Activated CD4-positive, alpha-beta T cell treated with anti-CD3 and anti-CD28 coated beads, Interleukin-2, Interleukin-6, amounts not matched to agents 100 ng/mL and 50 ng/mL, durations not matched to agents 16 hours and 8 hours (primary cell): ENCODE measurements at regions not wholly inside any gene's neighbourhood (a gene's known extent, or its start where the extent isn't known, plus 50 kb on each side); places are given as distances from the start of the nearest gene placed in this dataset.
"Not testable (repeated sequence)": the region's sequence is repeated elsewhere in the genome, so short reads cannot be mapped to it uniquely, and the experiment has no call there.

Source experiments
- DNase-seq: peaks from one replicate; pipeline ENCODE4 v3.0.0-alpha.2; 2020

DNA sequence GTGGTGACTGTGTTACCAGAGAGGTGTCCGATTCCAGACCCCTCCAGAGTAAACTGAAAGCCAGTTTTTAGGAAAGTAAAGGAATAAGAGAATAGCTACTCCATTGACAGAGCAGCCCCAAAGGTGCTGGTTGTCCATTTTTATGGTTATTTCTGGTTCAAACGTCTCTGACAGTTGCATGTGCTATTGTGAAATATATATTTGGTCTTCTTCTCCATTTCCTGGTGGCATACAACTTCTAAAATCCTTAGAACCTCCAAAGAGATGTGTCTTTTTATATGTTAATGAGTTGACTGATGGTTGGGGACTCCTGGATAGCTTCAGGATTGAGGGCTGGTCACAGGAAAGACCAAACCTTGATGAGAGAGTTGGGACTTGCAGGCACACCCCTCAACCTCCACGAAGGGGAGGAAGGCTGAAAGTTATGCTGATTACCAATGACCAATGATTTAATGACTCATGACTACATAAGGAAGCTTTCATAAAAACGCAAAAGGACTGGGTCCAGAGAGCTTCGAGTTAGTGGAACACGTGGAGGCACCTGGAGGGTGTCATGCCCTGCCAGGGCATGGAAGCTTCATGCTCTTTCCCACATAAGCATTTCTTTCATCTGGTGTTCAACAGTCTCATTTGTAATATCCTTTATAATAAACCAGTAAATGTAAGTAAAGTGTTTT lies 100.7 kb downstream of the SLC16A1 start:
- no peak for DNase-seq

DNA sequence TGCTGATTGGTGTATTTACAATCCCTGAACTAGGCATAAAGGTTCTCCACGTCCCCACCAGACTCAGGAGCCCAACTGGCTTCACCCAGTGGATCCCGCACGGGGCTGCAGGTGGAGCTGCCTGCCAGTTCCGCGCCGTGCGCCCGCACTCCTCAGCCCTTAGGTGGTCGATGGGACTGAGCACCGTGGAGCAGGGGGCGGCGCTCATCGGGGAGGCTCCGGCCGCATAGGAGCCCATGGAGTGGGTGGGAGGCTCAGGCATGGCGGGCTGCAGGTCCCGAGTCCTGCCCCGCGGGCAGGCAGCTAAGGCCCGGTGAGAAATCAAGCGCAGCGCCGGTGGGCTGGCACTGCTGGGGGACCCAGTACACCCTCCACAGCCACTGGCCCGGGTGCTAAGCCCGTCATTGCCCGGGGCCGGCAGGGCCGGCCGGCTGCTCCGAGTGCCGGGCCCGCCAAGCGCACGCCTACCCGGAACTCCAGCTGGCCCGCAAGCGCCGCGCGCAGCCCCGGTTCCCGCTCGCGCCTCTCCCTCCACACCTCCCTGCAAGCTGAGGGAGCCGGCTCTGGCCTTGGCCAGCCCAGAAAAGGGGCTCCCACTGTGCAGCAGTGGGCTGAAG lies 101.5 kb downstream of the SLC16A1 start:
- not testable (repeated sequence) for DNase-seq

DNA sequence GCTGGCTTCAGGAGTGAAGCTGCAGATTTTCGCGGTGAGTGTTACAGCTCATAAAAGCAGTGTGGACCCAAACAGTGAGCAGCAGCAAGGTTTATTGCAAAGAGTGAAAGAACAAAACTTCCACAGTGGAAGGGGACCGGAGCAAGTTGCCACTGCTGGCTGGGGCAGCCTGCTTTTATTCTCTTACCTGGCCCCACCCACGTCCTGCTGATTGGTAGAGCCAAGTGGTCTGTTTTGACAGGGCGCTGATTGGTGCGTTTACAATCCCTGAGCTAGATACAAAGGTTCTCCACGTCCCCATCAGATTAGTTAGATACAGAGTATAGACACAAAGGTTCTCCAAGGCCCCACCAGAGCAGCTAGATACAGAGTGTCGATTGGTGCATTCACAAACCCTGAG lies 102.1 kb downstream of the SLC16A1 start:
- not testable (repeated sequence) for DNase-seq

DNA sequence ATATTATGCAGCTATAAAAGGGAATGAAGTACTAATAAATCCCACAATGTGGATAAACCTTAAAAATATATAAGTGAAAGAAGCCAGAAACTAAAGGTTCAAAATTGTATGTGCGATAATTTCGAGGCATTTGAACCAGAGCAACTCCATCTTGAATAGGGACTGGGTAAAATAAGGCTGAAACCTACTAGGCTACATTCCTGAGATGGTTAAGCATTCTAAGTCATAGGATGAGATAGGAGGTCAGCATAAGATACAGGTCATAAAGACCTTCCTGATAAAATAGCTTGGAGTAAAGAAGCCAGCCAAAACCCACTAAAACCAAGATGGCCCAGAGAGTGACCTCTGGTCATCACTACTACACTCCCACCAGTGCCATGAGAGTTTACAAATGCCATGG lies 103.1 kb downstream of the SLC16A1 start:
- DNase-seq, result no peak

GRCh38 chr1:112852276-112852675 lies 103.7 kb downstream of the SLC16A1 start:
- no peak for DNase-seq

DNA sequence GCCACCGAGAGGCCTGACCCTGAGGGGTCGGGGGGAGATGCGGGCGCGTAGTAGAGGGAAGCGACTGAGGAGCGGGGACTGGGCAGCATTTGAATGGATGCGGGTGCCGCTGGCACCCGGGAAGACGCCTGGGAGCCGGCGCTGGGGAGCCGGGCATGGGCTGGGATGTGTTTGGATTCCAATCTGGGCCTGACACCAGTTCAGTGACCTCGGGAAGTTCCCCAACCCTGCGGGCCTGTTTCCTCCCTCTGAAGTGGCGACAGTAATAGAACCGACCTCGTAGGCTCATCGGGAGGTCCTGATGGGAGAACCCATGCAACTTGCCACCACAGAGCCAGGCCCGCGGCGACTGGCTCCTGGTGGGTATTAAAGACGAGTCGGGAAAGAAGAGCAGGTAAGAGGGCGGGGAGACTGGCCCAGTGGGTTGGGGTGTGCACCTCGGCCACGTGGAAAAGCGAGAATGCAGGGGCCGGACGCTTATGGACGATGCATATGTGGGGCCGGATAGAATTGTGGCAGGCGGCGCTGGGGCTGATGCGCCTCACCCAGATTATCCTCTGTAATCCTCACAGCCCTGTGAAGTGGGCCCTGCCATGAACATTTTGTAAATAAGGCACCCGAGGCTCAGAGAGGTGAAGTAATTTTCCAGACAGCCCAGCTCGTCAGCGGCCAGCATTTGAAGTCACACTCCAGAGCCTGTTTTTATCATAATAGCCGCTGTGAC lies 105.8 kb downstream of the SLC16A1 start:
- no peak for DNase-seq

- no peak for DNase-seq
Measured at GRCh38 chr1:112849425-112850033, 106.5 kb downstream of the SLC16A1 start.

GRCh38 chr1:112841825-112842224 lies 114.2 kb downstream of the SLC16A1 start:
- no peak for DNase-seq

DNA sequence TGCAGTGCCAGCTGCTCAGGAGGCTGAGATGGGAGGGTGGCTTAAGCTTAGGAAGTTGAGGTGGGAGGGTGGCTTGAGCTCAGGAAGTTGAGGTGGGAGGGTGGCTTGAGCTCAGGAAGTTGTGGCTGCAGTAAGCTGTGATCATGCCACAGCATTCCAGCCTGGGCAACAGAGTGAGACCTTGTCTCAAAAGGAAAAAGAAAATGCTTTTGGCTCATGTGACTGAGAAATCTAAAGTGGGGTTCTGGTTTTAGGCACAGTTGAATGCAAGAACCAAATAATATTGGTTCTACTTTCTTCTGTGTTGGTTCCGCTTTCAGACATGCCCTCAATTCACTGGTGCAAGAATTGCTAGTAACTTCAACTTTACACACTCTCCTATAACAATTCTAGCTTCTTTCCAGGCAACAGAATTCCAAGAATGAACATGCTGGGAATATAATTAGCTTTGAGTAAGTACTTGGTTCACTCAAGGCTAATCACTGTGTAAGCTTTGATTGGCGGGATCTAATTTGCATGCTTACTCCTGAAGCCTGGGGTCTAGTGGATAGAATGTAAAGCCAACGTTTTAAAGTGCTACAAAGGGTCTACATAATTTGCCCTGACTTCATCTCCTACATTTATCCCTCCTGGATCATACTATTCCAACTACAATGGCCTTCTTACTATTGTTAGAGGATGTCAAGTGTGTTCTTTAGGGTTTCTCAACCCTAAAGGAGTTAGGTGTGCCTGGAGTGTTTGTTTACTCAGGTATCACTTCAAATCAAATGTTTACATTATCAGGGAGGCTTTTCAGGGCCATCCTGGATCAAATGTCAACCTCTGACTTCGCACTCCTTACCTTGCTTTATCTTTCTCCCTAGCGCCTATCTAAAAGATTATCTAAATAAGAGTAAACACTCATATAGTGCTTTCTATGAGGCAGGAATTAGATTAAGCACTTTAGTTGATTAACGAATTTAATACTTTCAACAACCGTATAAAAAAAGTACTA lies 115.1 kb downstream of the SLC16A1 start:
- peak; percentile 66 for DNase-seq

DNA sequence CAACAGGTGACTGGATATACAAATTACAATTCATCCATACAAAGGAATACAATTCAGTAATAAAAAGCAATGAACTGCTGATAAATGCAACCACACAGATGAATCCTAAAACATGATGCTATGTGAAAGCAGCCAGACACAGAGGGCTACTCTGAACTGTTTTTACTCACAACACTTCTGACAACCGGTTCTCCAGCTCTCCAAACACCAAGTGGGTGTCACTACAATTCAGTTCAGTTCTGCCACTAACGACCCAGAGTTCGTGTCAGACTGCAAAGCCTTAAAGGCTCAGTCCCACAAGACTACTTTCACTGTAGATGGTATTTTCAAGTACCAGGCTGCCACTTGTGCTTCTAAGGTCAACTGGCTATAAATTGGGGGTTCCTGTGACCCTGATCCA lies 119.4 kb downstream of the SLC16A1 start:
- DNase-seq, result no peak

DNA sequence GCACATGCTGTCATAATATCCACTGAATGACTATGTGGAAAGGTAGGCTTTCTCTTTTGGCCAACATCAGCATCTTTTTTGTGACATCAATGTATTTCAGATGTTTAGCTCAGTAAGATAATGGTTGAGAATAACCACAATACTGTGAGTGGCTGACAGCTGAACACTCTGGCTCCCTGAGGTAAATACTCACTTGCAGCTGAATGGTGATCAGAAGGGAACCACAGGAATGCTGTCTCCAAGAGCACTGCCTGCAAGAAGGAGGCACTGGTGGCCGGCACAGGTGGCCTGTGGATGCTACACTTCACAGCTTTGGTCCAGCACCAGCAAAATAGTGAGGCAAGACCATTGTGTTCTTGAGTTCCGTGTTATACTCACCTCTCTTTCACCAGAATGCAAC lies 118.7 kb upstream of the PPM1J start:
- no peak for DNase-seq

GRCh38 chr1:112832259-112832658 lies 117.1 kb upstream of the PPM1J start:
- not testable (repeated sequence) for DNase-seq

DNA sequence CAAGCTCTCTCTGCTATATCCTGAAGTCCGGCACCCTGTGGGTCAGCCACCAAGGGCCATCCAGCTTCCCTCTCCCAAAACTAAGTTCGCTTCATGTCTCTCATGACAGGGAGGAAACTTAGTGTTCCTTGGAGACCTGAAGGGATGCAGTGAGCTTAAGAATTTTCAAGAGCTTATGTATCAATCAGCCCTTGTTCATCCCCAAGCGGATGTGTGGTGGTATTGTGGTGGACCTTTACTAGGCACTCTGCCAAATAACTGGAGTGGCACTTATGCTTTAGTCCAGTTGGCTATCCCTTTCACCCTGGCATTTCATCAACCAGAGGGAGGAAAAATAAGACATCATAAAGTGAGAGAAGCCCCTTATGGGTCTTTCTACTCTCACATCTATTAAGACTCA lies 114.6 kb upstream of the PPM1J start:
- DNase-seq, result not testable (repeated sequence)

DNA sequence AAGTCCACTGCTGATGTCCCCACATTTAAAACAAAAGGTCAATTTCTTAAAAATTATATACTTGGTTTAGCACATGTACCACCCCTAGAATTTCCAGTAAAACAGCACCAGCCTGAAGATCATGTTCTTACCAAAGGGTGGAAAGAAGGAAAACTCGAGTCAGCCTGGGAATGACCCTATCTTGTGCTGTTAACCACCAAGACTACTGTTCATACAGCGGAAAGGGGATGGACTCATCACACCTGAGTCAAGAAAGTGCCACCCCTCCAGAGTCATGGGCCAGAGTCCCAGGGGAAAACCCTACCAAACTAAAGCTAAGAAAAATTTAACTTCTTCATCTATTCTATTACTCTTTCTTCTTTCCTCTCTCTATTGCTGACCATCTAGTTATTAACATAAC lies 113.6 kb upstream of the PPM1J start:
- no peak for DNase-seq

DNA sequence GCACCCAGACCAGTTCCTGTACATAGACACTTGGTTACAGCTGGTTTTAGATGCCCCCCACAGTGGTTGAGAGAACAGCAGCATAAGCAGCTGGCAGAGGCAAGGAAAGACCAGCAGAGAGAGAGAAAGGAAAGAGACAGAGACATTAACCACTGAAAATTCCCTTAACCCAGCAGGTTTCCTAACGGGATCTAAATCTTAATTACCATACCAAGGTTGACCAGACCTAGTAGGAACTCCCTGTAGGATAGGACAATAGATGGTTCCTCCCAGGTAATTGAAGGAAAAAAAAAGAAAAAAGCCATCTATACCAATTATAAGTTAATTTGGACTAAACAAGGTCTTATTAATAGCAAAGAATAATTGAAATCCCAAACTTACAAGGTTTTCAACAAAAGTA lies 112.3 kb upstream of the PPM1J start:
- DNase-seq, result not testable (repeated sequence)

DNA sequence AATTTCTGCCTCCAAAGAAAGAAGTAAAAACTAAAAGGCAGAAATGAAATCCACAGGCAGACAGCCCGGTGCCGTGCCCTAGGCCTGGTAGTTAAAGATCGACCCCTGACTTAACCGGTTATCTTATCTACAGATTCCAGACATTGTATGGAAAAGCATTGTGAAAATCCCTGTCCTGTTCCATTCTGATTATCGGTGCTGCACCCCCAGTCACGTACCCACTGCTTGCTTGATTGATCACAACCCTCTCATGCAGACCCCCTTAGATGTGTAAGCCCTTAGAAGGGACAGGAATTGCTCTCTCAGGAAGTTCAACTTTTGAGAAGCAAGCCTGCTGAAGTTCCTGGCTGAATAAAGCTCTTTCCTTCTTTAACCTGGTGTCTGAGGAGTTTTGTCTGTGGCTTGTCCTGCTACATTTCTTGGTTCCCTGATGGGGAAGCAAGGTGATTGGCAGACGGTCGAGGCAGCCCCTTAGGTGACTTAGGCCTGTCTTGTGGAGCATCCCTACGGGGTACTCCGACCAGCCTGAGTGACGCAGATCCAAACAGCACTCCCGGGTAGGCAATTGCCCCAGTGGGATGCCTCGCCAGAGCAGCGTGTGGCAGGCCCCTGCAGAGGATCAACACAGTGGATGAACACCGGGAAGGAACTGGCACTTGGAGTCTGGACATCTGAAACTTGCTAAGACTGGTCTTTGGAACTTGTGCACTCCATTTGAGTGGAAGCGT lies 111.2 kb upstream of the PPM1J start:
- DNase-seq, result no peak

GRCh38 chr1:112825563-112826216 lies 110.6 kb upstream of the PPM1J start:
- not testable (repeated sequence) for DNase-seq

DNA sequence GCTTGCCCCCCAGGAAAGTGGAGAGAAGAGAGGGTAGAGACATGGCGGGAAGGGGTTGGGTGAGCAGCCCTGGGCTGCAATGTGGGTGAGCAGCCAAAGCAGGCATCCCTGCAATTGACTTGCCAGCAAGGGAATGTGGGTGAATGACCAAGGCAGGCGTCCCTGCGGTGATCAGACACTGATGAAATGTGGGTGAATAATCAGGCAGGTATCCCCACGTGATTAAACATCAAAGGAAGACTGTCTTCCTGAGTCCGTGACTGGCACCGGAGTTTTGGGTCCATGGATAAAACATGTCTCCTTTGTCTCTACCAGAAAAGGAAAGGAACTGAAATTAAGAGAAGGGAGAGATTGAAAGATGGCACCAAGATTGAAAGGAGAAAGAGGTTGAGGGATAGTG lies 109.9 kb upstream of the PPM1J start:
- not testable (repeated sequence) for DNase-seq

DNA sequence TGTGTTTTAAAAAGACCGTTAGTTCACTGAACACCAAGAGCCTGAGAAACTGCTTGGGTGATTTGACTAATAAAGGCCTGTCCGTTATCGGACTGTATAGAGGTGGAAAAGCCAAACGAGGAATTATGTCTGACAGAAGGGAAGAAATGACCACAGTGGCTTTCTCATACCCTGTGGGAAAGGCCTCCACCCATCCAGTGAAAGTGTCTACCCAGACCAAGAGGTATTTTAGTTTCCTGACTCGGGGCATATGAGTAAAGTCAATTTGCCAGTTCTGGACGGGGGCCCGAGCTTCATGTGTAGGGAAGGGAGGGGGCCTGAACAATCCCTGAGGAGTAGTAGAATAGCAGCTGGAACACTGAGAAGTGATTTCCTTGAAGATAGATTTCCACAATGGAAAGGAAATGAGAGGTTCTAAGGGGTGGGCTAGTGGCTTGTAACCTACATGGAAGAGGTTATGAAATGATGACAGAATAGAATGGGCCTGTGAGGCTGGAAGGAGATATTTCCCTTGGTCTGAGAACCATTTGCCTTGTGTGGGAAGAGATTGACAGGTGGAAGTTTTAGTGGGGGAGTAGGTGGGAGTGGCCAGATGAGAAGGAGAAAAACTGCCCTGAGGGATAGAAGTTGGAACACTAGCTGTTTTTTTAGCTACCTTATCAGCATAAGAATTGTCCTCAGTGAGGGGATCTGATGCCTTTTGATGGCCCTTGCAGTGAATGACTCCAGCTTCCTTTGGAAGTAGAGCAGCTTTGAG lies 106.4 kb upstream of the PPM1J start:
- not testable (repeated sequence) for DNase-seq

DNA sequence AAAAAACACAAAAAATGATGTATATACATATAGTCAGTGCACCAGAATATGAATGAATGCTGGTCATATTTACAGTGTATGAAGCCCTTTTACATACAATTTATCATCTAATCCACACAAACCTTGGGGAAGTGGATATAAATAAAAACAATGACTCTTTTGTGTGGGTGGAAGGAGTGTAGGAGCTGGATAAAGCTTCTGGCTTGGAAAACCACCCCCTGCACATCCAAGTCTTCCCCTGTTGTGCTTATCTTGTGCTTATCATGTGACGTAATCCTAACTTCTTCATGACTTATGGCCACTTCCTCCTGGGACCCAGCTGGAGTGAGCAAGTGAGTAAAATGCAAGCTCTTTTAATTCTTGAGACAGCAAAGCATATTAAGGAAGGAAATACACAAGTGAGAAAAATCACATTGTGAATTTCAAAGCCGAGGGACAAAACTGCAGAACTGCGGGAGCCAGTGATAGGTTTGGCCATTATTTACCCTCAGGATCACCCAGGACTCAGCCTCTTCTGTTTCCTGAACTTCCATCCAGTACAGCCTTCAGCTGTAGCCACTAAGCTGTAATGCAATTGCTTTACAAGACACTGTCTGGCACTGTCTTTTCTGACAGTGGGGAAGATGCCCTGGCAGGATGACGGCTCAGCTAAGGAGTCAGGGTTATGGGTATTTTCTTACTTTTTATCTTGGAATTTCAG lies 104.0 kb upstream of the PPM1J start:
- no peak for DNase-seq
